ENCODE measurements at regions not wholly inside any gene's neighbourhood (a gene's known extent, or its start where the extent isn't known, plus 50 kb on each side); places are given as distances from the start of the nearest gene placed in this dataset.

GRCh38 chr5:5650242-5650641, 227.8 kb downstream of the ICE1 start:
- no peak for DNase-seq (ENCODE audit: low spot score in 2 of 2)
- 54 to 55% methylated on average over 5 of the region's 5 CpGs for WGBS, 2 donors
- no peak for TF ChIP-seq POLR2A (IDR thresholded peaks at IDR 0.05)
- intact Hi-C loops (cut with DNase I; ENCODE audit: low total_unique reads): no loop called here
- no peak overlapping the region for H3K4me3 ChIP-seq (ENCODE audit: low read depth, poor library complexity, severe bottlenecking)

- no peak overlapping the region for H3K4me3 ChIP-seq (ENCODE audit: low read depth, poor library complexity, severe bottlenecking)
- TF ChIP-seq POLR2A (IDR thresholded peaks at IDR 0.05) (no peak), CTCF (IDR thresholded peaks at IDR 0.05) (no peak)
- intact Hi-C loops (cut with DNase I; ENCODE audit: low total_unique reads): no loop called here
- DNase-seq (ENCODE audit: low spot score in 2 of 2): no peak
- WGBS, 2 donors: 72 to 74% methylated on average over 5 of the region's 5 CpGs
Measured at GRCh38 chr5:5649641-5650040, 227.2 kb downstream of the ICE1 start.

DNA sequence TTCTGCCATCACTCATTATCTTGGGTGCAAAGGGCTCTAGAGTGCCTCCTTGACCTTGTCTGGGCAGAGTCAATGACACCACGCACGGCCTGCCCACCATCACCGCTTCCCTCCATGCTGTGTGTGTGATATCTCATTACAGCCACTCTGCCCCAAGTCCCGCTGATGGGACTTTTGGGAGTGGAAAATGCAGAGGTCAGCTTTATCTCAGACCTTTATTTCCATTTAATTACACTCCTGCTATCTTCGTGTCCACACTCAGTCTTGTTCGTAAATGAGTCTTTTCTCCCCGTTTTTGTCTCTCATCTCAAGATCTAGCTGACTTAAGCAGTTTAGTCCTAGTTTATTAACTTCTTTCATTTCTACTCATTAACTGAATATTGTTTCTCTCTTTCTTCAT, 226.2 kb downstream of the ICE1 start:
- WGBS, 2 donors: 94 to 95% methylated on average over 7 of the region's 7 CpGs

DNA sequence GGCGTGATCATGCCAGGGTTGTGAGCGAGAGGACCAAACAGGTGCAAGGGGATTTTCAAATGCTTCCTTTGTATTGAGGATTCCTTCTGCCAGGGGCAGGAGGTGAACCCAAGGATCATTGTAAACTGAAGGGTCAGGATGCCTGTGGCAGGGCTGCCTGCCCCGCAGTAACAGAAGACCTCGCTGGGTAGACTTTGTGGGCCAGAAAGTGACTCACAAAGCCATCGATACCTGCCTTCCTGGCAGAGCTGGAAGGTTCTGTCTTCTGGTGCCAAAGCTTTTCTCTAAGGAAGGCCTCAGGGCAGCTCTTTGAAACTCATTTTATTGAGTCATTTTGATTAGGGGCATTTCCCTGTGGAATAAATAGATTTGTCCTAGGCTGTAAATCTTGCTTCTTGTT, 223.4 kb downstream of the ICE1 start:
- no peak overlapping the region for H3K4me3 ChIP-seq (ENCODE audit: low read depth, poor library complexity, severe bottlenecking)
- 49 to 59% methylated on average over 5 of the region's 5 CpGs for WGBS, 2 donors
- no peak for DNase-seq (ENCODE audit: low spot score in 2 of 2)
- intact Hi-C loops (cut with DNase I; ENCODE audit: low total_unique reads): no loop called here
- TF ChIP-seq CTCF (IDR thresholded peaks at IDR 0.05) (no peak), POLR2A (IDR thresholded peaks at IDR 0.05) (no peak)

More for the DNA sequence above, 226.2 kb downstream of the ICE1 start:
- no peak for TF ChIP-seq POLR2A (IDR thresholded peaks at IDR 0.05)
- TF ChIP-seq CTCF (IDR thresholded peaks at IDR 0.05): no peak
- intact Hi-C loops (cut with DNase I; ENCODE audit: low total_unique reads): no loop called here
- no peak overlapping the region for H3K4me3 ChIP-seq (ENCODE audit: low read depth, poor library complexity, severe bottlenecking)
- DNase-seq (ENCODE audit: low spot score in 2 of 2): no peak

DNA sequence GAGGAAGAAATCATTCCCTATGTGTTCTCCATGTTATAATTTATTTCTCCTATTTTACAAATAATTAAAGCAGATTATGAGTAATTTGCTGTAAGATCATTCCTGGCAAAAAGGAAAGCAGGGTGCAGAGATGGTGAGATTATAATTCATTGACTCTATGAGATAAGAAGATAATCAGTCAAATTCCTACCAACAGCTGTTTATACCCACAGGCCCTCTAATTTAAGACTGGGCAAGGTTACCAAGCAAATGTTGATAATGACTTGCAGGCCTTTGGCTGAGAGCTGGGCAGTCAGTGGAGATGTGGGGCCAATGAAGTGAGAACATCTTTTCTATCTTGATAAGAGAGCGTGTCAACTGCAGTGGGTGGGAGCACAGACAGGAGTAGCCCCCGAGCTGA, 222.7 kb downstream of the ICE1 start:
- TF ChIP-seq CTCF (IDR thresholded peaks at IDR 0.05): no peak
- TF ChIP-seq POLR2A (IDR thresholded peaks at IDR 0.05): no peak
- no peak for DNase-seq (ENCODE audit: low spot score in 2 of 2)
- intact Hi-C loops (cut with DNase I; ENCODE audit: low total_unique reads): no loop called here
- no peak overlapping the region for H3K4me3 ChIP-seq (ENCODE audit: low read depth, poor library complexity, severe bottlenecking)
- WGBS, 2 donors: 54 to 66% methylated on average over 2 of the region's 2 CpGs

GRCh38 chr5:5644249-5644648, 221.8 kb downstream of the ICE1 start:
- no peak overlapping the region for H3K4me3 ChIP-seq (ENCODE audit: low read depth, poor library complexity, severe bottlenecking)
- intact Hi-C loops (cut with DNase I; ENCODE audit: low total_unique reads): no loop called here
- WGBS, 2 donors: 51% methylated on average over 6 of the region's 6 CpGs
- TF ChIP-seq CTCF (IDR thresholded peaks at IDR 0.05): no peak
- TF ChIP-seq POLR2A (IDR thresholded peaks at IDR 0.05): no peak
- DNase-seq (ENCODE audit: low spot score in 2 of 2): no peak
